GM18520 (cell line): ENCODE measurements at regions not wholly inside any gene's neighbourhood (a gene's known extent, or its start where the extent isn't known, plus 50 kb on each side); places are given as distances from the start of the nearest gene placed in this dataset.

Experiments used
- ATAC-seq: cut with Tn5 transposase; IDR thresholded peaks from one replicate; pipeline ENCODE4 v1.9.1; 2021; ENCODE audit not compliant: unreplicated experiment

- no peak for ATAC-seq
Observed at GRCh38 chr2:6495466-6495865, 370.2 kb downstream of the CMPK2 start.

GRCh38 chr2:6496376-6496775 is 369.3 kb downstream of the CMPK2 start:
- ATAC-seq, result no peak

GRCh38 chr2:6497048-6497447 is 368.7 kb downstream of the CMPK2 start:
- ATAC-seq, result no peak

- no peak for ATAC-seq
Observed at GRCh38 chr2:6498841-6499240, 366.9 kb downstream of the CMPK2 start.

GRCh38 chr2:6499691-6500090 is 366.0 kb downstream of the CMPK2 start:
- no peak for ATAC-seq

- ATAC-seq, result no peak
Observed at GRCh38 chr2:6506361-6506794, 359.3 kb downstream of the CMPK2 start.

- no peak for ATAC-seq
Observed at GRCh38 chr2:6506859-6507258, 358.8 kb downstream of the CMPK2 start.

- ATAC-seq, result no peak
Observed at GRCh38 chr2:6510532-6510931, 355.2 kb downstream of the CMPK2 start.

- ATAC-seq, result no peak
Observed at GRCh38 chr2:6512589-6512988, 353.1 kb downstream of the CMPK2 start.

GRCh38 chr2:6516674-6517073 is 349.0 kb downstream of the CMPK2 start:
- no peak for ATAC-seq

- no peak for ATAC-seq
Observed at GRCh38 chr2:6518361-6518760, 347.3 kb downstream of the CMPK2 start.

- no peak for ATAC-seq
Observed at GRCh38 chr2:6523476-6523875, 342.2 kb downstream of the CMPK2 start.

GRCh38 chr2:6524691-6525474 is 340.8 kb downstream of the CMPK2 start:
- ATAC-seq, result no peak

- ATAC-seq, result no peak
Observed at GRCh38 chr2:6525475-6525964, 340.2 kb downstream of the CMPK2 start.

GRCh38 chr2:6526093-6526824 is 339.4 kb downstream of the CMPK2 start:
- no peak for ATAC-seq

GRCh38 chr2:6531304-6531703 is 334.4 kb downstream of the CMPK2 start:
- ATAC-seq, result no peak

GRCh38 chr2:6535572-6535971 is 330.1 kb downstream of the CMPK2 start:
- no peak for ATAC-seq

GRCh38 chr2:6538607-6539006 is 327.1 kb downstream of the CMPK2 start:
- ATAC-seq, result no peak

GRCh38 chr2:6545336-6545735 is 320.4 kb downstream of the CMPK2 start:
- no peak for ATAC-seq

- ATAC-seq, result no peak
Observed at GRCh38 chr2:6545795-6546194, 319.9 kb downstream of the CMPK2 start.

- no peak for ATAC-seq
Observed at GRCh38 chr2:6554466-6554865, 311.2 kb downstream of the CMPK2 start.

- ATAC-seq, result no peak
Observed at GRCh38 chr2:6556755-6557154, 309.0 kb downstream of the CMPK2 start.
